Left lung (tissue), 4 donors: ENCODE measurements at regions not wholly inside any gene's neighbourhood (a gene's known extent, or its start where the extent isn't known, plus 50 kb on each side); places are given as distances from the start of the nearest gene placed in this dataset.

Experiments used
- ATAC-seq: fragments of 200-7000 bp; cut with Tn5 transposase; one replicate; pipeline ENCODE4 v1.9.1; 2020; ENCODE audit warnings: moderate library complexity
- DNase-seq, 4 donors: peaks; one replicate each; pipeline ENCODE4 v3.0.0-alpha.2; 2013 to 2020
- H3K27ac ChIP-seq, 2 donors: fragments of 200-600 bp; sonication (generic) in 1 of 2; one replicate each; pipeline versions ENCODE4 v1.5.0 to v1.8.0; 2020 to 2021
- H3K27me3 ChIP-seq, 2 donors: fragments of 200-600 bp; sonication (generic) in 1 of 2; one replicate each; pipeline versions ENCODE4 v1.5.0 to v1.8.0; 2020 to 2021
- H3K36me3 ChIP-seq, 2 donors: fragments of 200-600 bp; sonication (generic) in 1 of 2; one replicate each; pipeline versions ENCODE4 v1.5.0 to v1.8.0; 2020 to 2021
- H3K4me1 ChIP-seq, 2 donors: fragments of 200-600 bp; one replicate each; pipeline ENCODE4 v1.8.0; 2021
- H3K4me3 ChIP-seq, 2 donors: fragments of 200-600 bp; sonication (generic) in 1 of 2; one replicate each; pipeline versions ENCODE4 v1.5.0 to v1.8.0; 2020 to 2021; ENCODE audit warnings: mild to moderate bottlenecking in 1 of 2
- H3K9me3 ChIP-seq, 2 donors: fragments of 200-600 bp; sonication (generic) in 1 of 2; one replicate each; pipeline versions ENCODE4 v1.5.0 to v1.8.0; 2020 to 2021
- intact Hi-C, 2 donors: fragments of 100-400 bp; cut with DNase I; formaldehyde crosslinking; loops; one replicate each; pipeline versions ENCODE4 v1.11.2 to v1.14.2; 2022
- TF ChIP-seq, protein P1 (sequence below), 2 donors: fragments of 200-600 bp; sonication (generic) in 1 of 2; IDR thresholded peaks; one replicate each; pipeline versions ENCODE4 v1.5.0 to v1.8.0; 2021; ENCODE audit warnings: antibody characterized with exemption in 2 of 2
- donor health status: DM: no; HTN: yes; CAD: no.
- donor health status: DM: no; HTN: no; CAD: no.

DNA sequence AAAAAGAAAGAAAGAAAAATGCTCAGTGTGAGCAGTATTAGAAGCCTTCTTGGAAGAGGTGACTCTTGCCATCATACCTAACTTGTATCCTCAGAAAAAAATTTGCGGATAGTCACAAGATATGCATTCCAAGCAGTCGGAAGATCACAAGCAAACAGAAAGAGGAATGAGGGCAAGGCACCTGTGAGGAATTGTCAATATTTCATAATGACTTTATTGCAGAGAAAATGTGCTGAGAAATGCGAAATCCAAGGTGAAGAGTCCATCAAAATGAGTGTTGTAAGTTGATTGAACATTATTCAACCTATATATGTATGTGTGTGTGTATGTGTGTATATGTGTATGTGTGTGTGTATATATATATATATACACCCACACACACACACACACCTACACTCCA lies 1624.7 kb upstream of the LRRTM3 start:
- Histone ChIP-seq H3K9me3 (no peaks in the 10 kb centered on the region), H3K4me1 (no peaks in the 10 kb centered on the region), H3K27me3 (no peaks in the 10 kb centered on the region), H3K36me3 (no peaks in the 10 kb centered on the region), H3K4me3 (no peak overlapping the region), H3K27ac (no peak overlapping the region)
- TF ChIP-seq, protein P1, sequence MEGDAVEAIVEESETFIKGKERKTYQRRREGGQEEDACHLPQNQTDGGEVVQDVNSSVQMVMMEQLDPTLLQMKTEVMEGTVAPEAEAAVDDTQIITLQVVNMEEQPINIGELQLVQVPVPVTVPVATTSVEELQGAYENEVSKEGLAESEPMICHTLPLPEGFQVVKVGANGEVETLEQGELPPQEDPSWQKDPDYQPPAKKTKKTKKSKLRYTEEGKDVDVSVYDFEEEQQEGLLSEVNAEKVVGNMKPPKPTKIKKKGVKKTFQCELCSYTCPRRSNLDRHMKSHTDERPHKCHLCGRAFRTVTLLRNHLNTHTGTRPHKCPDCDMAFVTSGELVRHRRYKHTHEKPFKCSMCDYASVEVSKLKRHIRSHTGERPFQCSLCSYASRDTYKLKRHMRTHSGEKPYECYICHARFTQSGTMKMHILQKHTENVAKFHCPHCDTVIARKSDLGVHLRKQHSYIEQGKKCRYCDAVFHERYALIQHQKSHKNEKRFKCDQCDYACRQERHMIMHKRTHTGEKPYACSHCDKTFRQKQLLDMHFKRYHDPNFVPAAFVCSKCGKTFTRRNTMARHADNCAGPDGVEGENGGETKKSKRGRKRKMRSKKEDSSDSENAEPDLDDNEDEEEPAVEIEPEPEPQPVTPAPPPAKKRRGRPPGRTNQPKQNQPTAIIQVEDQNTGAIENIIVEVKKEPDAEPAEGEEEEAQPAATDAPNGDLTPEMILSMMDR (IDR thresholded peaks at IDR 0.05): no peak
- DNase-seq (no peak), ATAC-seq (no peak)
- intact Hi-C loops: no loop called here

DNA sequence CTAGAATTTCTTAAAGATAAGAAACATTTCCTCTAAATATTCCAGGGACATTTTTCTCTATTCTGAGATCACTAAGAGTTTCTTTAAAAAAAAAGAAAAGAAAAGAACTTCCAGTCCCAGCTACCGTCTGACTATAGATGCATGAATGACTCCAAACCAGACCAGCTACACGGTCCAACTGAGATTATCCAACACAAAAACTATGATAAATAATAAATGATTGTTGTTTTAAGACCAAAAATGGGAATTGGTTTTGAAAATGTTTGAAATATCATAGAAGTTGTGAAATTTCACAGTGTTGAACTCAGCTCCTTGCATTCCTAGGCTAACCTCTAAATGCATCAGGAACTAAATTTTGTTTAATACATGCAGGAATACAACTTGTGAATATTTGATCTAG lies 1619.6 kb upstream of the LRRTM3 start:
- H3K27ac ChIP-seq: no peak overlapping the region
- no peaks in the 10 kb centered on the region for H3K9me3 ChIP-seq
- no peaks in the 10 kb centered on the region for H3K4me1 ChIP-seq
- no peak overlapping the region for H3K4me3 ChIP-seq
- TF ChIP-seq, protein P1 (IDR thresholded peaks at IDR 0.05): no peak
- intact Hi-C loops: no loop called here
- no peaks in the 10 kb centered on the region for H3K36me3 ChIP-seq
- H3K27me3 ChIP-seq: no peaks in the 10 kb centered on the region
- ATAC-seq: no peak
- no peak for DNase-seq

DNA sequence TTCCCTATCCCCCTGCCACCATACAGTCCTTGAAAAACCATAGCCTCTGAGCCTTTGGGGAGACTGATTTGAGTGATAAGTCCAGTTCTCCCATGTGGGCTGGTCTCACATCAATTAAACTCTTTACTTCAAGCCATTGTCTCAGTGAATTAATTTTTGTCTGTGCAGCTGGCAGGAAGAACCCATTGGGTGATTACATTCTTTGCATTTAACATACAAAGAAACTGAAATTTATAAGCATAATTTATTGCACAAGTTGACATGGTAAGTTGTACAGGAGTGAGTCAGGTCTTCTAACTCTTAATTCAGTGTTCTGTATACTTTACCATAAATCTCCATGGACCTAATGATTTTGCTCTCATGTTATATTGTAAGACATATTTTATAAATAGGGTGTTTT lies 1613.0 kb upstream of the LRRTM3 start:
- no peak overlapping the region for H3K27ac ChIP-seq
- intact Hi-C loops: no loop called here
- DNase-seq: no peak
- H3K9me3 ChIP-seq: no peaks in the 10 kb centered on the region
- no peak for ATAC-seq
- H3K4me1 ChIP-seq: no peaks in the 10 kb centered on the region
- H3K36me3 ChIP-seq: no peaks in the 10 kb centered on the region
- H3K4me3 ChIP-seq: no peak overlapping the region
- no peaks in the 10 kb centered on the region for H3K27me3 ChIP-seq
- TF ChIP-seq, protein P1 (IDR thresholded peaks at IDR 0.05): no peak

DNA sequence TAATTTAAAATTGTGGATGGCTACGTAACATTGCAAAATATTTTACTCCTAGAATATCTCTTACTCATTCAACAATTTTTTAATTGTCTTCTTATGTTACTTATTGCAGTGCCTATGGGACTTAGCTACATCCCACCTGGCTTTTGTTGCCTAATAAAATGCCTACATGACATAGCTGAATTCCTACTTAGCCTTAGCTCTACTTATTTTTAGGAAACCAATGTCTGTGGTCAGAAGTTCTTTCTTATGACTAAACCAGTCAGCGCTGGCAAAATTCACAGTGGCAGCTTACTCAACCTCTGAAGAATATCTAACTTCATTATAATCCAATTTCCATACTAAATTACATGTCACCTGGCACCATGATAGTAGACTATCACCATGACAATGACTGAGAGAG lies 1612.4 kb upstream of the LRRTM3 start:
- intact Hi-C loops: no loop called here
- Histone ChIP-seq H3K9me3 (no peaks in the 10 kb centered on the region), H3K4me3 (no peak overlapping the region), H3K36me3 (no peaks in the 10 kb centered on the region), H3K27me3 (no peaks in the 10 kb centered on the region), H3K27ac (no peak overlapping the region), H3K4me1 (no peaks in the 10 kb centered on the region)
- no peak for ATAC-seq
- TF ChIP-seq, protein P1 (IDR thresholded peaks at IDR 0.05): no peak
- no peak for DNase-seq

DNA sequence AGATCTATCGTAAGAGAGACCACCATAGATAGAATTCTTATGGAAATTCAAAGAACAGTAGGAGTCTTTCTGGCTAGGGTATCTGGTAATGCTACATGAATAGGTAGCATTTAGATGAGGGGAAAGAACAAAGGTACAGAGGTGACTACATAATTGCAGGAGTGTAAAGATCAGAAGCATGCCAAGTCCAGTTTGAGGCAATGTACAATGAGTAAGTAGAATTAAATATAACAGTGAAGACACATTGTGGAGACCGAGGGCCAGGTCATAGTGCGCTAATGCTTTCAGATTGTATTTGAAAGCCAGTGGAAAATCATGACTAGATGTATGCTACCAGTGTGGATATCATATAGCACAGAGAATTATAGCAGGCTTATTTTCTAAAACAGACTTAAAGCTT lies 1611.6 kb upstream of the LRRTM3 start:
- intact Hi-C loops: no loop called here
- Histone ChIP-seq H3K4me1 (no peaks in the 10 kb centered on the region), H3K27me3 (no peaks in the 10 kb centered on the region), H3K27ac (no peak overlapping the region), H3K36me3 (no peaks in the 10 kb centered on the region), H3K4me3 (no peak overlapping the region), H3K9me3 (no peaks in the 10 kb centered on the region)
- ATAC-seq (no peak), DNase-seq (no peak)
- TF ChIP-seq, protein P1 (IDR thresholded peaks at IDR 0.05): no peak
